ENCODE measurements at regions not wholly inside any gene's neighbourhood (a gene's known extent, or its start where the extent isn't known, plus 50 kb on each side); places are given as distances from the start of the nearest gene placed in this dataset.

DNA sequence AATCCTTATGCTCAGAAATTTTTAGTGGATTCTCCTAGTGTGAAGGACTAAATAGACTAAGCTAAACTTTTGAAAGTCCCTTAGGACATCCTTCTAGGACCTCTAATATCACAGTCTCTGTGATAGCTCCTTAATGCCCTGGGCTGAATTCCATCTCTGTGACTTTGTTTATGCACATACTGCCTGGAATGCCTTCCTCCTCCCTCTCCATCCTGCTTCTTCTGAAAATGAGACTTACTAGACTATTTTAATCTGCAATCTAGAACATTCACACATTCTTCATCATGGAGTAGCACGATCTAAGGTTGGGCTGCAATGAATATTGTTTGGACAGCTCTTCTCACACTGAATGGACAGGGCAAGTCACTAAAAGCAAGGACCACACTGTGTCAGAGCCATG is 65.0 kb upstream of the MSX1 start:
- Histone ChIP-seq H3K27ac (ENCODE audit: extremely low read depth, low read depth, low read length) (no peak overlapping the region), H3K36me3 (ENCODE audit: control insufficient read depth in 2 of 2, insufficient read depth in 1 of 2, low read length in 2 of 2) (no peaks in the 10 kb centered on the region), H3K4me1 (ENCODE audit: control insufficient read depth, insufficient read depth, low read length) (no peaks in the 10 kb centered on the region), H3K9me3 (ENCODE audit: control insufficient read depth, insufficient read depth, low read depth, low read length) (no peaks in the 10 kb centered on the region), H3K4me3 (ENCODE audit: low read depth, low read length) (no peak overlapping the region)
- CTCF ChIA-PET: no interaction called here
- POLR2A ChIA-PET: no interaction called here
- no peak for TF ChIP-seq BCL11A (tag by site-specific recombination; IDR thresholded peaks at IDR 0.05; ENCODE audit: low read depth)
- no peak for TF ChIP-seq KLF1 (tag by site-specific recombination; IDR thresholded peaks at IDR 0.05)
- no peak for TF ChIP-seq ZNF426 (tag by site-specific recombination; IDR thresholded peaks at IDR 0.05)
- TF ChIP-seq ZNF639 (tag by site-specific recombination; IDR thresholded peaks at IDR 0.05): no peak
- TF ChIP-seq GLI2 (tag by site-specific recombination; IDR thresholded peaks at IDR 0.05; ENCODE audit: borderline replicate concordance, low read depth): no peak
- TF ChIP-seq, protein P1, sequence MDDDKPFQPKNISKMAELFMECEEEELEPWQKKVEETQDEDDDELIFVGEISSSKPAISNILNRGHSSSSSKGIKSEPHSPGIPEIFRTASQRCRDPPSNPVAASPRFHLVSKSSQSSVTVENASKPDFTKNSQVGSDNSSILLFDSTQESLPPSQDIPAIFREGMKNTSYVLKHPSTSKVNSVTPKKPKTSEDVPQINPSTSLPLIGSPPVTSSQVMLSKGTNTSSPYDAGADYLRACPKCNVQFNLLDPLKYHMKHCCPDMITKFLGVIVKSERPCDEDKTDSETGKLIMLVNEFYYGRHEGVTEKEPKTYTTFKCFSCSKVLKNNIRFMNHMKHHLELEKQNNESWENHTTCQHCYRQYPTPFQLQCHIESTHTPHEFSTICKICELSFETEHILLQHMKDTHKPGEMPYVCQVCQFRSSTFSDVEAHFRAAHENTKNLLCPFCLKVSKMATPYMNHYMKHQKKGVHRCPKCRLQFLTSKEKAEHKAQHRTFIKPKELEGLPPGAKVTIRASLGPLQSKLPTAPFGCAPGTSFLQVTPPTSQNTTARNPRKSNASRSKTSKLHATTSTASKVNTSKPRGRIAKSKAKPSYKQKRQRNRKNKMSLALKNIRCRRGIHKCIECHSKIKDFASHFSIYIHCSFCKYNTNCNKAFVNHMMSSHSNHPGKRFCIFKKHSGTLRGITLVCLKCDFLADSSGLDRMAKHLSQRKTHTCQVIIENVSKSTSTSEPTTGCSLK (tag by site-specific recombination; IDR thresholded peaks at IDR 0.05): no peak
- TF ChIP-seq ZNF521 (tag by site-specific recombination; IDR thresholded peaks at IDR 0.05): no peak
- TF ChIP-seq ZNF202 (tag by site-specific recombination; IDR thresholded peaks at IDR 0.05; ENCODE audit: borderline replicate concordance): no peak
- TF ChIP-seq TCF7L2 (IDR thresholded peaks at IDR 0.05; ENCODE audit: borderline replicate concordance, low read depth, low read length): no peak

- no peak overlapping the region for H3K4me3 ChIP-seq (ENCODE audit: low read depth, low read length)
- H3K27ac ChIP-seq (ENCODE audit: extremely low read depth, low read depth, low read length): no peak overlapping the region
- no peak for TF ChIP-seq ZNF175 (tag by site-specific recombination; IDR thresholded peaks at IDR 0.05)
- TF ChIP-seq ZNF600 (tag by site-specific recombination; IDR thresholded peaks at IDR 0.05): no peak
- H3K4me1 ChIP-seq (ENCODE audit: control insufficient read depth, insufficient read depth, low read length): no peaks in the 10 kb centered on the region
- ChIA-PET CTCF (no interaction called here), POLR2A (no interaction called here)
- H3K9me3 ChIP-seq (ENCODE audit: control insufficient read depth, insufficient read depth, low read depth, low read length): no peaks in the 10 kb centered on the region
- no peaks in the 10 kb centered on the region for H3K36me3 ChIP-seq (ENCODE audit: control insufficient read depth in 2 of 2, insufficient read depth in 1 of 2, low read length in 2 of 2)
Measured at GRCh38 chr4:4792466-4792865, 67.0 kb upstream of the MSX1 start.

DNA sequence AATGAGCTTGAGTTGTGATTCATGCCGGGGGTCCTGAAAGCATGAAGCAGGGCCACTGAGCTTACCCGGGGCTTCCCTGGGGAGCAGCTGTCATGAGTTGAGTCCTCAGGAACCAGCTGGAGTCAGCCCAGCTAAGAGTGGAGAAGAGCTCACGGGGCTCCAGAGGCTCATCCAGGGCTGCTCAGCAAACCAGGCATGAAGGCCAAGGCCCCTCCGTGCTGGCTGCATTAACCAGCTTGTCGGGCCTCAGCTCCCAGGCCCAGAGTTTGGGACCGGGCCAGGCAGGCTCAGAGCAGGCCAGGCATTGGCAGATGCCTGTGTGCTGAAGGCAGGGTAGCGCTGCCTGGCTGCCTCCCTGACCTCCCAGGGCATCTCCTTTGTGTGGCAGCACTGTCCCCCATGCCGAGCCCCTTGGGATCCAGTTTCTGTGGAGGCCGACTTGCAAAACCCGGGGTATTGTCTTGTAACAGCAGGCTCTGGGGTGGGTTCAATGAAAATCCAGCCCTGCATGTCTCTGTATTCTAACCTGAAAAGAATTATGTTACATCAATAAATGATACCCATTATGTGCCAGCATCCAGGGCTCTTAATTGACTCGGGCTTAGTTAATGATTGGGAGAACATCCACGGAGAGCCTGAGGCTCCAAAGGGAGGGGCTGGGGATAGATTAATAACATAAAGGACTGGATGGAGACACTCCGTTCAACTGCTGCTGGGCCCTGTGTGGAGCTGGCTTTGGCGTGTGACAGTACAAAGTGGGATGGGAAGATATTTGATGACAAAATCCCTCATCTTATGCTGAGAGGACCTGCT is 68.0 kb upstream of the MSX1 start:
- Histone ChIP-seq H3K36me3 (ENCODE audit: control insufficient read depth in 2 of 2, insufficient read depth in 1 of 2, low read length in 2 of 2) (no peaks in the 10 kb centered on the region), H3K4me1 (ENCODE audit: control insufficient read depth, insufficient read depth, low read length) (no peaks in the 10 kb centered on the region), H3K4me3 (ENCODE audit: low read depth, low read length) (no peak overlapping the region), H3K9me3 (ENCODE audit: control insufficient read depth, insufficient read depth, low read depth, low read length) (no peaks in the 10 kb centered on the region), H3K27ac (ENCODE audit: extremely low read depth, low read depth, low read length) (no peak overlapping the region)
- TF ChIP-seq ZIC2 (tag by site-specific recombination; IDR thresholded peaks at IDR 0.05) (peak; percentile 67), KLF17 (tag by site-specific recombination; IDR thresholded peaks at IDR 0.05) (no peak)
- CTCF ChIA-PET: no interaction called here
- POLR2A ChIA-PET: no interaction called here

GRCh38 chr4:4789462-4789861 is 70.0 kb upstream of the MSX1 start:
- CTCF ChIA-PET: interaction anchor here (0.5 kb wide), 1 partner anchor 1377 kb away, joined by 3 read pairs; no protein-coding TSS in a partner anchor
- no peaks in the 10 kb centered on the region for H3K36me3 ChIP-seq (ENCODE audit: control insufficient read depth in 2 of 2, insufficient read depth in 1 of 2, low read length in 2 of 2)
- POLR2A ChIA-PET: no interaction called here
- H3K4me1 ChIP-seq (ENCODE audit: control insufficient read depth, insufficient read depth, low read length): no peaks in the 10 kb centered on the region
- TF ChIP-seq ZNF335 (tag by site-specific recombination; conservative IDR thresholded peaks at IDR 0.05) (no peak), ZNF624 (tag by site-specific recombination; IDR thresholded peaks at IDR 0.05) (no peak), TCF7L2 (IDR thresholded peaks at IDR 0.05; ENCODE audit: borderline replicate concordance, low read depth, low read length) (no peak)
- no peaks in the 10 kb centered on the region for H3K9me3 ChIP-seq (ENCODE audit: control insufficient read depth, insufficient read depth, low read depth, low read length)
- H3K4me3 ChIP-seq (ENCODE audit: low read depth, low read length): no peak overlapping the region
- H3K27ac ChIP-seq (ENCODE audit: extremely low read depth, low read depth, low read length): no peak overlapping the region

All from HEK293 (cell line).